Neural progenitor cell (in vitro differentiated cells): ENCODE measurements at regions not wholly inside any gene's neighbourhood (a gene's known extent, or its start where the extent isn't known, plus 50 kb on each side); places are given as distances from the start of the nearest gene placed in this dataset. TPM values are rescaled to one million over a fixed set of nuclear protein-coding genes. Genes with fewer than 3 reads are reported as not detected.

ENCODE experiments used
- DNase-seq: peaks from one replicate; pipeline ENCODE4 v3.0.0-alpha.2; 2016; ENCODE audit warnings: low spot score
- H2AFZ ChIP-seq: fragments of 200-600 bp; sonication (generic); replicated peaks from 2 replicates; pipeline ENCODE4 v1.6.1; 2016; ENCODE audit warnings: antibody characterized with exemption
- H3F3A ChIP-seq: fragments of 200-600 bp; sonication (generic); 2 replicates; pipeline ENCODE4 v1.6.1; 2016; ENCODE audit warnings: antibody characterized with exemption, low read depth
- H3K27ac ChIP-seq: fragments of 200-600 bp; sonication (generic); 2 replicates; pipeline ENCODE4 v1.5.1; 2016; ENCODE audit warnings: mild to moderate bottlenecking
- H3K27me3 ChIP-seq: fragments of 200-600 bp; sonication (generic); 2 replicates; pipeline ENCODE4 v1.6.1; 2016; ENCODE audit warnings: mild to moderate bottlenecking, moderate library complexity
- H3K36me3 ChIP-seq: fragments of 200-600 bp; sonication (generic); 2 replicates; pipeline ENCODE4 v1.5.1; 2016
- H3K4me1 ChIP-seq: fragments of 200-600 bp; sonication (generic); 2 replicates; pipeline ENCODE4 v1.6.1; 2016; ENCODE audit warnings: mixed run types
- H3K4me2 ChIP-seq: fragments of 200-600 bp; sonication (generic); 2 replicates; pipeline ENCODE4 v1.6.1; 2016
- H3K4me3 ChIP-seq: fragments of 200-600 bp; sonication (generic); 2 replicates; pipeline ENCODE4 v1.5.1; 2016
- H3K79me2 ChIP-seq: fragments of 200-600 bp; sonication (generic); 2 replicates; pipeline ENCODE4 v1.6.1; 2016; ENCODE audit warnings: low read depth
- H3K9ac ChIP-seq: fragments of 200-600 bp; sonication (generic); 2 replicates; pipeline ENCODE4 v1.6.1; 2016
- H3K9me3 ChIP-seq: fragments of 200-600 bp; sonication (generic); 2 replicates; pipeline ENCODE4 v1.5.1; 2016; ENCODE audit warnings: low read depth
- H4K20me1 ChIP-seq: fragments of 200-600 bp; sonication (generic); 2 replicates; pipeline ENCODE4 v1.6.1; 2016; ENCODE audit warnings: low read depth
- H3K27ac Mint-ChIP-seq: 3 replicates; pipeline ENCODE4 v1.8.0; 2021; ENCODE audit warnings: mixed read lengths
- H3K27me3 Mint-ChIP-seq: 2 replicates; pipeline ENCODE4 v1.8.0; 2022; ENCODE audit warnings: low read depth, mild to moderate bottlenecking, inconsistent platforms, moderate library complexity, mixed read lengths; ENCODE audit not compliant: insufficient read depth
- H3K36me3 Mint-ChIP-seq: 3 replicates; pipeline ENCODE4 v1.8.0; 2021; ENCODE audit warnings: mixed read lengths
- H3K4me1 Mint-ChIP-seq: 3 replicates; pipeline ENCODE4 v1.8.0; 2021; ENCODE audit warnings: mixed read lengths
- H3K4me3 Mint-ChIP-seq: 3 replicates; pipeline ENCODE4 v1.8.0; 2021; ENCODE audit warnings: mild to moderate bottlenecking, moderate library complexity, mixed read lengths
- H3K9me3 Mint-ChIP-seq: 3 replicates; pipeline ENCODE4 v1.8.0; 2020; ENCODE audit warnings: mixed read lengths
- EZH2 ChIP-seq: fragments of 200-600 bp; sonication (generic); IDR thresholded peaks from 2 replicates; pipeline ENCODE4 v1.6.1; 2017; ENCODE audit warnings: antibody characterized with exemption, mild to moderate bottlenecking, moderate library complexity
- EZH2phosphoT487 ChIP-seq: fragments of 200-600 bp; sonication (generic); IDR thresholded peaks from 2 replicates; pipeline ENCODE4 v1.6.1; 2017; ENCODE audit warnings: antibody characterized with exemption
- small RNA-seq: library from RNA; depleted of rRNA; stranded (forward); fragments of <200 nt; gene quantifications from one replicate; pipeline ENCODE3, GENCODE V24; 2015
- TF ChIP-seq, protein P1 (sequence below): fragments of 200-600 bp; sonication (generic); IDR thresholded peaks from 2 replicates; pipeline ENCODE4 v1.5.1; 2017; ENCODE audit warnings: antibody characterized with exemption, mild to moderate bottlenecking

DNA sequence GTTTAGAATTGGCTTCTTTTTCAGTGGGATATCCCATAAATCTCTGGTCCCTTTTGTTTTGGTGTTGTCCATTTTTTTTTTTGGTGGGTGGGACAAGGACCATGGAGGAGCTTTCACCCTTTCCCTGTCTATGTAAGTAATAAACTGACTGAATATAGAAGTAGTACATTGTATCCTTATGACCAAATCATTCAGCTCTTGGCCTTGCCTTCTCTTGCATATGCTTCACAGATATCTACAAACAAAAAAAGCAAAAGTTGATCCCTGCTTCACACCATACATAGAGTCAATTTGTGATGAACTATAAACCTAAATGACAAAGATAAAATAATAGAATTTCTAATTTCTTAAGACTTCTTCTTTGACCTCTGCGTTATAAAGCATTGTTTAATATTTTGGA, 59.8 kb downstream of the SIX1 start:
- H3F3A ChIP-seq: peaks cover 14% of the 10 kb centered on the region
- H3K27me3 Mint-ChIP-seq: peaks cover 2% of the 10 kb centered on the region
- no peaks in the 10 kb centered on the region for H3K9me3 ChIP-seq
- H3K4me3 Mint-ChIP-seq: no peak overlapping the region
- no peaks in the 10 kb centered on the region for H3K79me2 ChIP-seq
- H3K4me1 ChIP-seq: no peaks in the 10 kb centered on the region
- H3K4me2 ChIP-seq: no peak overlapping the region
- H3K36me3 ChIP-seq: no peaks in the 10 kb centered on the region
- H3K4me1 Mint-ChIP-seq: peaks cover 6% of the 10 kb centered on the region
- peak overlapping the region; percentile 17 for H2AFZ ChIP-seq
- TF ChIP-seq, protein P1, sequence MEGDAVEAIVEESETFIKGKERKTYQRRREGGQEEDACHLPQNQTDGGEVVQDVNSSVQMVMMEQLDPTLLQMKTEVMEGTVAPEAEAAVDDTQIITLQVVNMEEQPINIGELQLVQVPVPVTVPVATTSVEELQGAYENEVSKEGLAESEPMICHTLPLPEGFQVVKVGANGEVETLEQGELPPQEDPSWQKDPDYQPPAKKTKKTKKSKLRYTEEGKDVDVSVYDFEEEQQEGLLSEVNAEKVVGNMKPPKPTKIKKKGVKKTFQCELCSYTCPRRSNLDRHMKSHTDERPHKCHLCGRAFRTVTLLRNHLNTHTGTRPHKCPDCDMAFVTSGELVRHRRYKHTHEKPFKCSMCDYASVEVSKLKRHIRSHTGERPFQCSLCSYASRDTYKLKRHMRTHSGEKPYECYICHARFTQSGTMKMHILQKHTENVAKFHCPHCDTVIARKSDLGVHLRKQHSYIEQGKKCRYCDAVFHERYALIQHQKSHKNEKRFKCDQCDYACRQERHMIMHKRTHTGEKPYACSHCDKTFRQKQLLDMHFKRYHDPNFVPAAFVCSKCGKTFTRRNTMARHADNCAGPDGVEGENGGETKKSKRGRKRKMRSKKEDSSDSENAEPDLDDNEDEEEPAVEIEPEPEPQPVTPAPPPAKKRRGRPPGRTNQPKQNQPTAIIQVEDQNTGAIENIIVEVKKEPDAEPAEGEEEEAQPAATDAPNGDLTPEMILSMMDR: no peak
- TF ChIP-seq EZH2 (no peak), EZH2phosphoT487 (no peak)
- H3K36me3 Mint-ChIP-seq: no peaks in the 10 kb centered on the region
- no peaks in the 10 kb centered on the region for H3K27me3 ChIP-seq
- H3K9me3 Mint-ChIP-seq: no peaks in the 10 kb centered on the region
- no peak overlapping the region for H3K27ac Mint-ChIP-seq
- no peak overlapping the region for H3K9ac ChIP-seq
- H3K4me3 ChIP-seq: no peak overlapping the region
- no peak for DNase-seq
- H3K27ac ChIP-seq: no peak overlapping the region
- no peaks in the 10 kb centered on the region for H4K20me1 ChIP-seq

DNA sequence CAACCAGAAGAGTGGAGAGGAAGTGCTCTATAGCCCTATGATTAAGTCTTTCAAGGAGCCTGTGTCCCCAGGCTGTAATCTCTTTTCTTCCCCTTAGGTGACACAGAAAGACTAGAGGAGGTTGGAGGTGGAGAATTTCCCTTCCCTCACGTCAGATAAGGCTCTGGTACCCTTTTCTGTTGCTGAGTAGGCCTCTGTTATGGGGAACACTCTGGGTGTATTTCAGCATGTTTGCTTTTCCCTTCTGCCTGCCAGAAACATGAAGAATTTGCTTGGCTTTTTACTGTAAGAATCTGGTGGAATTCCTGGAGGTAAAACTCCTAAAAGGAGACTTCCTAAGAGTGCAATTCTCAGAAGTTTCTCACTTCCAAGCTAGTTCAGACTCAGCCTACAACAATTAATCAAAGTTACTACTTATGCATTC, 58.3 kb downstream of the SIX1 start:
- no peak overlapping the region for H3K27ac ChIP-seq
- Mint-ChIP-seq H3K36me3 (no peaks in the 10 kb centered on the region), H3K4me1 (peaks cover 6% of the 10 kb centered on the region), H3K27ac (no peak overlapping the region), H3K27me3 (peaks cover 2% of the 10 kb centered on the region), H3K4me3 (no peak overlapping the region), H3K9me3 (no peaks in the 10 kb centered on the region)
- H3K36me3 ChIP-seq: no peaks in the 10 kb centered on the region
- peaks cover 14% of the 10 kb centered on the region for H3F3A ChIP-seq
- peak overlapping the region; percentile 11 for H2AFZ ChIP-seq
- no peaks in the 10 kb centered on the region for H3K9me3 ChIP-seq
- H3K4me1 ChIP-seq: no peaks in the 10 kb centered on the region
- no peak overlapping the region for H3K4me3 ChIP-seq
- H3K79me2 ChIP-seq: no peaks in the 10 kb centered on the region
- H4K20me1 ChIP-seq: no peaks in the 10 kb centered on the region
- H3K4me2 ChIP-seq: no peak overlapping the region
- TF ChIP-seq, protein P1: no peak
- TF ChIP-seq EZH2 (no peak), EZH2phosphoT487 (no peak)
- peak; percentile 9 for DNase-seq
- no peak overlapping the region for H3K9ac ChIP-seq
- H3K27me3 ChIP-seq: no peaks in the 10 kb centered on the region

Small RNA genes lying in the stretch of these regions (small RNA-seq; reads per million reads assigned to genes)
- not detected for gene AL049874.2
